Mesodermal cell (in vitro differentiated cells): ENCODE measurements at regions not wholly inside any gene's neighbourhood (a gene's known extent, or its start where the extent isn't known, plus 50 kb on each side); places are given as distances from the start of the nearest gene placed in this dataset.

Experiments
- H3K27ac ChIP-seq: 2 replicates; pipeline ENCODE4 v1.7.0; 2013; ENCODE audit warnings: mild to moderate bottlenecking, low read depth, low read length, moderate library complexity; ENCODE audit not compliant: severe bottlenecking
- H3K36me3 ChIP-seq: 2 replicates; pipeline ENCODE4 v1.7.1; 2013; ENCODE audit warnings: mild to moderate bottlenecking, low read length, moderate library complexity; ENCODE audit not compliant: control insufficient read depth, insufficient read depth
- H3K4me1 ChIP-seq: one replicate; pipeline ENCODE4 v1.7.1; 2013; ENCODE audit warnings: mild to moderate bottlenecking, low read length; ENCODE audit not compliant: insufficient read depth, control insufficient read depth, poor library complexity, severe bottlenecking
- H3K4me3 ChIP-seq: 2 replicates; pipeline ENCODE4 v1.7.0; 2013; ENCODE audit warnings: low read length, control low read depth, mild to moderate bottlenecking; ENCODE audit not compliant: insufficient read depth, poor library complexity, severe bottlenecking; ENCODE audit errors: extremely low read depth
- H3K9me3 ChIP-seq: 2 replicates; pipeline ENCODE4 v1.7.1; 2013; ENCODE audit warnings: mild to moderate bottlenecking, low read length, moderate library complexity; ENCODE audit not compliant: control insufficient read depth
- WGBS, 2 experiments: methylation state at CpG; one replicate each; pipeline ENCODE4 v1.1.5; 2013; ENCODE audit warnings: missing lambda C conversion rate in 2 of 2; ENCODE audit not compliant: insufficient coverage in 2 of 2; 5-methylcytosine and 5-hydroxymethylcytosine counted together

- 90% methylated on average over 2 of the region's 2 CpGs; no CpG with 5 or more reads in 1 of the 2 experiments for WGBS, 2 experiments
- H3K27ac ChIP-seq = no peak overlapping the region
- H3K4me1 ChIP-seq = no peaks in the 10 kb centered on the region
- no peaks in the 10 kb centered on the region for H3K9me3 ChIP-seq
- no peaks in the 10 kb centered on the region for H3K36me3 ChIP-seq
- no peak overlapping the region for H3K4me3 ChIP-seq
Observed at GRCh38 chr2:16277117-16277516, 336.8 kb downstream of the MYCN start.

DNA sequence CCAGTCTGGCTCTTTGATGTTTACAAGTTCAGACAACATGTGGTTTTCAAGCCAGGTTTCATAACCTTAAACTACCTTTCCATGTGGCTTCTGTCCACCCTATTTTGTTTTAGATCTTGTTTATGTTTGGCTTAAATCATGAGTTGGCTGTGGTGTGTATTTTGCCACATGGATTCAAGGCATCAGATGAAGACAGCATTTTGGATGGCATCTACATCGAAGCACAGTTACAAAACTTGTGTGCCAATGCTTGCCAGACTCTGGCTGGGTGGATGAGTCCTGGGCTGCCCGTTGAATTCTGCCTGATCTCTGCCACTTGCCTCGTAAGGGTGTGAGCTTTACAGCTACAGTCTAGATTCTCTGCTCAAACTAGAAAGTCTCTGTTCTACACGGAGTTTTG, 335.3 kb downstream of the MYCN start:
- Histone ChIP-seq H3K36me3 (no peaks in the 10 kb centered on the region), H3K9me3 (no peaks in the 10 kb centered on the region), H3K4me3 (no peak overlapping the region), H3K27ac (no peak overlapping the region), H3K4me1 (no peaks in the 10 kb centered on the region)
- WGBS, 2 experiments = 74 to 100% methylated on average over 3 to 4 of the region's 4 CpGs

- Histone ChIP-seq H3K27ac (no peak overlapping the region), H3K4me3 (no peak overlapping the region), H3K36me3 (no peaks in the 10 kb centered on the region), H3K9me3 (no peaks in the 10 kb centered on the region), H3K4me1 (no peaks in the 10 kb centered on the region)
- WGBS, 2 experiments = 92 to 93% methylated on average over 3 of the region's 4 CpGs
Observed at GRCh38 chr2:16275131-16275530, 334.8 kb downstream of the MYCN start.

GRCh38 chr2:16273111-16273510, 332.8 kb downstream of the MYCN start:
- H3K4me3 ChIP-seq = no peak overlapping the region
- H3K9me3 ChIP-seq = no peaks in the 10 kb centered on the region
- no peaks in the 10 kb centered on the region for H3K36me3 ChIP-seq
- no peak overlapping the region for H3K27ac ChIP-seq
- no peaks in the 10 kb centered on the region for H3K4me1 ChIP-seq

GRCh38 chr2:16272038-16272788, 331.9 kb downstream of the MYCN start:
- Histone ChIP-seq H3K27ac (no peak overlapping the region), H3K4me1 (no peaks in the 10 kb centered on the region), H3K4me3 (no peak overlapping the region), H3K9me3 (no peaks in the 10 kb centered on the region), H3K36me3 (no peaks in the 10 kb centered on the region)
- 93% methylated on average over 7 to 9 of the region's 10 CpGs for WGBS, 2 experiments

DNA sequence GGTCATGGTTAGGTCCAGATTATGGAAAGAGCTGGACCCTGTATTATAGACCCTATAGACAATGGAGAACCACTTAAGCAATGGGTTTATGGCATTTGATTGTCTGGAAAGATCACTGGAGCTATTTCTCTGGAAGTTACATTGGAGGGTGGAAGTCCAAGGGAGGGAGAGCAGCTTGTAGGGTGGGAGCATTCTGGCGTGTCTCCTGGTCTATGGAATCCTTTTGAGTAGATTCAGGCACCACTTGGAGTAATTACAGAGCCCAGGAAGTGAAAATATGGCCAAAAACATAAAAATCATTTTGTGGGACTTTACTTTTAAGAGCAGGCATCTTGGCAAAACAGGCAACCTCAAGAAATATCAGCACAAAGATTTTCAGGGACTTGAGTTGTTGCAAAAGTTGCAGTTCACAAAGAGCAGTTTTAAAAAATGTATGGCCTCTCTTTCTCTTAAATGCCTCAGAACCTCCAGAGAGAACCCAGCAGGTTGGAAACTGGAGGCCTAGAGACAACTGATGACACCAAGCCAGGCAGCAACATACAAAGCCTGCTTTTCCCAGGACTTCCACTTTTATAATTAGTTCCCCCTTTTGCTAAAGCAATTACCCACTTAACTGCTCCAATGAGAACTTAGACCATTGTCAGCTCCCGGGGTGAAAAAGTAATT, 331.0 kb downstream of the MYCN start:
- no peak overlapping the region for H3K27ac ChIP-seq
- no peaks in the 10 kb centered on the region for H3K9me3 ChIP-seq
- 71 to 85% methylated on average over 1 to 2 of the region's 2 CpGs for whole genome bisulfite sequencing, 2 experiments
- H3K4me1 ChIP-seq = no peaks in the 10 kb centered on the region
- H3K4me3 ChIP-seq = no peak overlapping the region
- H3K36me3 ChIP-seq = no peaks in the 10 kb centered on the region

GRCh38 chr2:16270441-16270840, 330.1 kb downstream of the MYCN start:
- Histone ChIP-seq H3K4me1 (no peaks in the 10 kb centered on the region), H3K36me3 (no peaks in the 10 kb centered on the region), H3K4me3 (no peak overlapping the region), H3K27ac (no peak overlapping the region), H3K9me3 (no peaks in the 10 kb centered on the region)
- 86 to 89% methylated on average over 3 to 4 of the region's 4 CpGs for WGBS, 2 experiments

GRCh38 chr2:16268301-16269000, 328.1 kb downstream of the MYCN start:
- no peaks in the 10 kb centered on the region for H3K4me1 ChIP-seq
- no peak overlapping the region for H3K4me3 ChIP-seq
- no CpG with 5 or more reads among the region's 3 CpGs for WGBS, 2 experiments
- no peaks in the 10 kb centered on the region for H3K36me3 ChIP-seq
- no peaks in the 10 kb centered on the region for H3K9me3 ChIP-seq
- H3K27ac ChIP-seq = no peak overlapping the region

GRCh38 chr2:16266571-16266970, 326.2 kb downstream of the MYCN start:
- Histone ChIP-seq H3K9me3 (no peaks in the 10 kb centered on the region), H3K4me3 (no peak overlapping the region), H3K27ac (no peak overlapping the region), H3K36me3 (no peaks in the 10 kb centered on the region), H3K4me1 (no peaks in the 10 kb centered on the region)
- 91 to 98% methylated on average over 6 to 9 of the region's 11 CpGs for WGBS, 2 experiments

DNA sequence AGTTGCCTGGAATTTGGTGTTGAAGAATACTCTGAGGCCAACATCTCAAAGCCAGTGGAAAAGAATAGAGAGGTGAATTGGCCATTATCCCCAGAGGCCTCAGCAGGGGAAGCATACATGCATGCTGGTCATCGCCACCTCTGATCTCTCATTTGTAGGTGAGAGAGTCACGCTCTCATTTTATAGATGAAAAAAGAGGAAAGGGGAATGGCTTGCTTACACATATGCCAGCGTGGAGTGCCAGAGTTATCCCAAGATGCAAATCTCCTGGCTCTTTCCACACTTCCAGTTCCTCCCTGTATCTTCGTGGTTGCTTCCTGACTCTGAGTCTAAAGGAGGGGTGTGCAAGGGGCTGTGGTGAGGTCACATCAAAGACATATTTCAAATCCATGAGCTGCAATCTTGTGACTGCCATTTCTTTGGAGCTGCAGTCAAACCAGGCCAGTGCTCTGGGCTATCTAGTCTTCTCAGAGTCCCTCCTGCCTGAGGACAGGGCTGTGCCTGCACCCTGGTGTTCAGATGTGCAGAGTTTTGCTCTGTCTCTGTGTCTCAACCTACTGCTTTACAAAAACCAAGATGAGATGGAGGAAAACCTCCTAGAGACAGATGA, 324.7 kb downstream of the MYCN start:
- 80 to 86% methylated on average over 2 of the region's 4 CpGs for WGBS, 2 experiments
- Histone ChIP-seq H3K36me3 (no peaks in the 10 kb centered on the region), H3K4me3 (no peak overlapping the region), H3K9me3 (no peaks in the 10 kb centered on the region), H3K27ac (no peak overlapping the region), H3K4me1 (no peaks in the 10 kb centered on the region)
